Body of pancreas (tissue), 4 donors: ENCODE measurements at regions not wholly inside any gene's neighbourhood (a gene's known extent, or its start where the extent isn't known, plus 50 kb on each side); places are given as distances from the start of the nearest gene placed in this dataset.

Source experiments
- POLR2A ChIP-seq, 3 donors: fragments of 450-650 bp; IDR thresholded peaks; one replicate each; pipeline ENCODE4 v1.6.1; 2016; ENCODE audit warnings: antibody characterized with exemption in 3 of 3, mild to moderate bottlenecking in 2 of 3
- TF ChIP-seq, protein P1 (sequence below), 7 experiments: fragments of 450-650 bp in 4 of 7; fragments of 200-600 bp in 3 of 7; sonication (generic) in 3 of 7; IDR thresholded peaks; one replicate each; pipeline ENCODE4 v1.5.1; 2016 to 2019; ENCODE audit warnings: antibody characterized with exemption in 7 of 7

GRCh38 chr4:89574176-89574575 lies 262.8 kb downstream of the SNCA start:
- TF ChIP-seq, protein P1, sequence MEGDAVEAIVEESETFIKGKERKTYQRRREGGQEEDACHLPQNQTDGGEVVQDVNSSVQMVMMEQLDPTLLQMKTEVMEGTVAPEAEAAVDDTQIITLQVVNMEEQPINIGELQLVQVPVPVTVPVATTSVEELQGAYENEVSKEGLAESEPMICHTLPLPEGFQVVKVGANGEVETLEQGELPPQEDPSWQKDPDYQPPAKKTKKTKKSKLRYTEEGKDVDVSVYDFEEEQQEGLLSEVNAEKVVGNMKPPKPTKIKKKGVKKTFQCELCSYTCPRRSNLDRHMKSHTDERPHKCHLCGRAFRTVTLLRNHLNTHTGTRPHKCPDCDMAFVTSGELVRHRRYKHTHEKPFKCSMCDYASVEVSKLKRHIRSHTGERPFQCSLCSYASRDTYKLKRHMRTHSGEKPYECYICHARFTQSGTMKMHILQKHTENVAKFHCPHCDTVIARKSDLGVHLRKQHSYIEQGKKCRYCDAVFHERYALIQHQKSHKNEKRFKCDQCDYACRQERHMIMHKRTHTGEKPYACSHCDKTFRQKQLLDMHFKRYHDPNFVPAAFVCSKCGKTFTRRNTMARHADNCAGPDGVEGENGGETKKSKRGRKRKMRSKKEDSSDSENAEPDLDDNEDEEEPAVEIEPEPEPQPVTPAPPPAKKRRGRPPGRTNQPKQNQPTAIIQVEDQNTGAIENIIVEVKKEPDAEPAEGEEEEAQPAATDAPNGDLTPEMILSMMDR (IDR thresholded peaks at IDR 0.05) = no peak
- no peak for TF ChIP-seq POLR2A (IDR thresholded peaks at IDR 0.05)
